Activated T-helper 17 cell treated with anti-CD3 and anti-CD28 coated beads, Interleukin-2, amount 50 U/mL, for 72 hours (primary cell): ENCODE measurements at regions not wholly inside any gene's neighbourhood (a gene's known extent, or its start where the extent isn't known, plus 50 kb on each side); places are given as distances from the start of the nearest gene placed in this dataset.

Source experiments
- ATAC-seq: fragments of 150-1000 bp; cut with Tn5 transposase; replicated peaks from 2 replicates; pipeline ENCODE4 v1.10.0; 2021; ENCODE audit warnings: mild to moderate bottlenecking, moderate library complexity
- H3K27ac Mint-ChIP-seq: one replicate; pipeline ENCODE4 v1.8.0; 2022; ENCODE audit warnings: mixed read lengths
- H3K27me3 Mint-ChIP-seq: one replicate; pipeline ENCODE4 v1.8.0; 2022; ENCODE audit warnings: mixed read lengths
- H3K36me3 Mint-ChIP-seq: one replicate; pipeline ENCODE4 v1.8.0; 2022; ENCODE audit warnings: low read depth, mild to moderate bottlenecking, mixed read lengths
- H3K4me1 Mint-ChIP-seq: one replicate; pipeline ENCODE4 v1.8.0; 2022; ENCODE audit warnings: mixed read lengths
- H3K4me3 Mint-ChIP-seq: one replicate; pipeline ENCODE4 v1.8.0; 2022; ENCODE audit warnings: mild to moderate bottlenecking, mixed read lengths
- H3K9me3 Mint-ChIP-seq: one replicate; pipeline ENCODE4 v1.8.0; 2022; ENCODE audit warnings: mixed read lengths

DNA sequence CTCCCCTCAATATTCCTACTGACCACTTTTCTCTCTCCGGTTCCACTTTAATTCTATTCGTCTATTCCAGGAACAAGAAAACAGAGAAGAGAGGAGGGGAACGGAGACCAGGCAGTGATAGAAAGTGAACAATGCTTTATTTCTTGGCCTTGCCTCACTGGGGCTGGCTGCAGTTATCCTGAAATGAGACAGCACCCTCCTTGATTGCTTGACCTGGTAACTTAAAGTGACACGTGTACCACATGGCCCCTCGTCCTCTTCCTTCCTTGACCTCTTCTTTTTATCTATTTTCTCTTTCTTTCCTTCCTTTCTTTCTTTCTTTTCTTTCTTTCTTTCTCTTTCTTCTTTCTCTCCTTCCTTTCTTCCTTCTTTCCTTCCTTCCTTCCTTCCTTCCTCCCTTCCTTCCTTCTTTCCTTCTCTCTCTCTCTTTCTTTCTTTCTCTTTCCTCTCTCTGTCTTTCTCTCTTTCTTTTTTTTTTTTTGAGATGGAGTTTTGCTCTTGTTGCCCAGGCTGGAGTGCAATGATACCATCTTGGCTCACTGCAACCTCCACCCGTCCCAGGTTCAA is 52.8 kb upstream of the CLMP start:
- H3K36me3 Mint-ChIP-seq: no peaks in the 10 kb centered on the region
- no peak overlapping the region for H3K4me3 Mint-ChIP-seq
- H3K27me3 Mint-ChIP-seq: peaks cover 13% of the 10 kb centered on the region
- H3K27ac Mint-ChIP-seq: no peak overlapping the region
- no peak for ATAC-seq
- no peaks in the 10 kb centered on the region for H3K9me3 Mint-ChIP-seq
- H3K4me1 Mint-ChIP-seq: no peaks in the 10 kb centered on the region

DNA sequence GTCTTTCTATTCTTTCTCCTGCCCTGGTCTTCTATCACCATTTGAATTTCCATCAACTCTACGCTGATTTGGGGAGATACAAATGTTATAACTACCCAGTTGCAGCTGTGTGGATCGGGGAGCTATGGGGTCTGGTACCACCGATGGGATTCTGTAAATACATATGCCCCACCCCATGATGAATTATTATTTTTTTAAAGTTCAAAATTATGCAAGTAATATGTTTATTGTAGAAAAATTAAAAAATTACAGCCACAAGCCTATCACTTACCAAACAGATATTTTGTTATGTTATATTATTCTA is 52.4 kb upstream of the CLMP start:
- ATAC-seq: no peak

DNA sequence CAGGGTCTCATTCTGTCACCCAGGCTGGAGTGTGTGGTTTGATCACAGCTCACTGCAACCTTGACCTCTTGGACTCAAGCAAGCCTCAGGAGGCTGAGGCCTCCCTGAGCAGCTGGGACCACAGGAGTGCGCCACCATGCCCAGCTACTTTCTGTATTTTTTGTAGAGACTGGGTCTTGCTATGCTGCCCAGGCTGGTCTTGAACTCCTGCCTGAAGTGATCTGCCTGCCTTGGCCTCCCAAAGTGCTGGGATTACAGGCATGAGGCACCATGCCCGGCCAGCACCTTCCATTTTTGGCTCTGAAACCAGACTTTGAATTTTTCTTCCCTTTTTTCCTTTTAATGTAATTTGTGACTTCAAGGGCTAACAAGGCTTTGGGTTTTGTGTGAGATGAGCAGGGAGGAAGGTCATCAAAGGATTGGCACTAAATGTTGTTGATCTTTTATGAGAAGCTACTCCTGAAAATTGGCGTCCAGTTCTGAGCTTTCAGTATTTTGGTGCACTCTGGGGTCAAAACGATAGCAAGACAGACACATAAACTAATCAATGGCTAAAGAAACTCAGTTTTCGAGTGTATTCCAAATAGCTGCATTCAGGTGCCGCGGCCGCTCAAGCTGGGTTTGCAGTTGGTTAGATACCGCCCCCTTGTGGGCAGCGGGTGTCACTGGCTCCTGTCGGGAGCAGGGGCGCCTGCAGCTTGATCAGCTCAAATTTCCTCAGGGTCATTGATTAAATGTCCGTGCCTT is 51.9 kb upstream of the CLMP start:
- Mint-ChIP-seq H3K4me1 (no peaks in the 10 kb centered on the region), H3K27me3 (peaks cover 13% of the 10 kb centered on the region), H3K9me3 (no peaks in the 10 kb centered on the region), H3K36me3 (no peaks in the 10 kb centered on the region), H3K4me3 (no peak overlapping the region), H3K27ac (no peak overlapping the region)
- peak; percentile 89 for ATAC-seq

More for the DNA sequence above, 52.4 kb upstream of the CLMP start:
- Mint-ChIP-seq H3K9me3 (no peaks in the 10 kb centered on the region), H3K4me1 (no peaks in the 10 kb centered on the region), H3K27me3 (peaks cover 13% of the 10 kb centered on the region), H3K36me3 (no peaks in the 10 kb centered on the region), H3K27ac (no peak overlapping the region), H3K4me3 (no peak overlapping the region)

DNA sequence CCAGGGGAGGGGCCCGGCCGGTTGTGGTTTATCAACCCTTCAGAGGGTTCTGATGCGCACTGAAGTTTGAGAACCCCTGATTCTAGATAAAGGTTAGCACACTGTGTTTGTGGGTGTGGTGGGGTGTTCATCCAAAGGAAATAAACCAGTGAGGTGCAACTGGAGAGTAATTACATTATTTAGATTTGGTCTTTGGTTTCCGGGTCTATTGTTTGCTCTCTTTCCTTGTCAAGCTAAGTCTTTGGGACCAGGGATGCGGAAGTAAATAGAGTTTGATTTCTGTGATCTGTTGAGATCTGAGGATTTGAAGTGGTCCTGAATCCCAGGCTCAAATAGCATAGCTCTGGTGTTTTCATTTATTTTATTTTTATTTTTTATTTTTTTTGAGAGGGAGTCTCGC is 50.5 kb upstream of the CLMP start:
- Mint-ChIP-seq H3K4me3 (no peak overlapping the region), H3K27me3 (peaks cover 19% of the 10 kb centered on the region), H3K36me3 (no peaks in the 10 kb centered on the region), H3K4me1 (no peaks in the 10 kb centered on the region), H3K9me3 (no peaks in the 10 kb centered on the region), H3K27ac (no peak overlapping the region)
- ATAC-seq: no peak
